Mammary epithelial cell (primary cell): ENCODE measurements at regions not wholly inside any gene's neighbourhood (a gene's known extent, or its start where the extent isn't known, plus 50 kb on each side); places are given as distances from the start of the nearest gene placed in this dataset.
"Not testable (repeated sequence)": the region's sequence is repeated elsewhere in the genome, so short reads cannot be mapped to it uniquely, and the experiment has no call there.

Experiments
- EZH2 ChIP-seq: IDR thresholded peaks from 2 replicates; pipeline ENCODE4 v1.6.1; 2012; ENCODE audit warnings: low read length, inconsistent platforms, borderline replicate concordance
- TF ChIP-seq, protein P1 (sequence below), 2 donors: IDR thresholded peaks in 1 of 2; conservative IDR thresholded peaks in 1 of 2; 2 replicates each; pipeline ENCODE4 v1.5.1; 2011 to 2012; ENCODE audit warnings: inconsistent platforms in 2 of 2, low read length in 2 of 2, mild to moderate bottlenecking in 2 of 2, control low read depth in 1 of 2, low read depth in 1 of 2; ENCODE audit not compliant: insufficient read depth in 1 of 2; ENCODE audit errors: extremely low read depth in 1 of 2

DNA sequence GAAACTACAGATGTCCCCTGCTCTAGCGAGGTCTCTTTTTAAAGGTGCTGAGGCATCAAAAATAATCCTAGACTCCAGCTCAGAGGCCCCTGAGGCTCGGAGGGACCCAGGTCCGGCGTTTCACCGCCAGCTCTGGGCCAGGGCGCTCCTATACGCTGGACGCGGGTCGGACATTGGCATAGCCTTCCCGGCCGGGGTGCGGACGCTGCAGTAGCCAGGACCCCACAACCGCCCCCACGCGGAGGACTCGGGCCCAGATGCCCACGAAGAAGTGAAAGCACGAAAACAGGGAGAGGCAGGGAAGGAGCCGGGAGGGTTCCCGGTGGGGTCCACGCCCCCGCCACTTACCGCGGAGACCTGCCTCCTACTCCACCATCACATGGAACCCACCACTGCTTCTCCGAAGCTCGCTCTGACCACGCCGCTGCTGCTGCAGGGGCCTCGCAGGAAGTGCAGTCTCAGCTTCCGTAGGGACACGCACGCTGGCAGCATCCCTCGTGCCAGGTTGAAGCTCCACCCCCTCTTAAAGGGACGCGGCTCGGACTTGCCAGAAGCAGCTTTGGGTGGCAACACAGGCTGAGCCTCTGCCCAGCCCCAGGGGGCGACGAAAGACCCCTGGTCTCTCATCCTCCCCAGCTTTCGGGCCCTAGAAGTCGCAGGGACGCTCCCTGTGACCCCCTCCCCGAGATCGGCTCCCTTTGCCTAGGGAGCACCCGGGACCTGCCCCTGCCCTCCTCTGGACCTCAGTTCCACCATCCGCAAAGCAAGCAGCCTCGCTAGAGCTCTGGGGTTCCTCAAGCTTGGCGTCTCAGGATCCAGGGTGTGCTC is 96.7 kb downstream of the POTEG start:
- TF ChIP-seq, protein P1, sequence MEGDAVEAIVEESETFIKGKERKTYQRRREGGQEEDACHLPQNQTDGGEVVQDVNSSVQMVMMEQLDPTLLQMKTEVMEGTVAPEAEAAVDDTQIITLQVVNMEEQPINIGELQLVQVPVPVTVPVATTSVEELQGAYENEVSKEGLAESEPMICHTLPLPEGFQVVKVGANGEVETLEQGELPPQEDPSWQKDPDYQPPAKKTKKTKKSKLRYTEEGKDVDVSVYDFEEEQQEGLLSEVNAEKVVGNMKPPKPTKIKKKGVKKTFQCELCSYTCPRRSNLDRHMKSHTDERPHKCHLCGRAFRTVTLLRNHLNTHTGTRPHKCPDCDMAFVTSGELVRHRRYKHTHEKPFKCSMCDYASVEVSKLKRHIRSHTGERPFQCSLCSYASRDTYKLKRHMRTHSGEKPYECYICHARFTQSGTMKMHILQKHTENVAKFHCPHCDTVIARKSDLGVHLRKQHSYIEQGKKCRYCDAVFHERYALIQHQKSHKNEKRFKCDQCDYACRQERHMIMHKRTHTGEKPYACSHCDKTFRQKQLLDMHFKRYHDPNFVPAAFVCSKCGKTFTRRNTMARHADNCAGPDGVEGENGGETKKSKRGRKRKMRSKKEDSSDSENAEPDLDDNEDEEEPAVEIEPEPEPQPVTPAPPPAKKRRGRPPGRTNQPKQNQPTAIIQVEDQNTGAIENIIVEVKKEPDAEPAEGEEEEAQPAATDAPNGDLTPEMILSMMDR (conservative IDR thresholded peaks at IDR 0.05 in 1 of 2, IDR thresholded peaks at IDR 0.05 in 1 of 2; ENCODE audit: extremely low read depth in 1 of 2, insufficient read depth in 1 of 2, low read depth in 1 of 2, low read length in 2 of 2) = not testable (repeated sequence)
- not testable (repeated sequence) for TF ChIP-seq EZH2
